OCI-LY1 (cell line): ENCODE measurements at regions not wholly inside any gene's neighbourhood (a gene's known extent, or its start where the extent isn't known, plus 50 kb on each side); places are given as distances from the start of the nearest gene placed in this dataset.

ENCODE experiments used
- H2AFZ ChIP-seq: fragments of 200-600 bp; sonication (generic), shearing (Covaris generic); 2 replicates; pipeline ENCODE4 v1.6.0; 2014; ENCODE audit warnings: antibody characterized with exemption, mild to moderate bottlenecking, low read length
- H3F3A ChIP-seq: fragments of 200-600 bp; sonication (generic), shearing (Covaris generic); 2 replicates; pipeline ENCODE4 v1.6.0; 2014; ENCODE audit warnings: mild to moderate bottlenecking, antibody characterized with exemption, low read length, moderate library complexity; ENCODE audit not compliant: insufficient read depth
- H3K27ac ChIP-seq: fragments of 200-600 bp; sonication (generic); 2 replicates; pipeline ENCODE4 v1.5.1; 2014; ENCODE audit warnings: low read length, mixed run types, mild to moderate bottlenecking, low read depth; ENCODE audit not compliant: poor library complexity, severe bottlenecking
- H3K27me3 ChIP-seq: fragments of 200-600 bp; sonication (generic); 2 replicates; pipeline ENCODE4 v1.6.0; 2014; ENCODE audit warnings: antibody characterized with exemption, mild to moderate bottlenecking, low read length, moderate library complexity; ENCODE audit not compliant: insufficient read depth
- H3K36me3 ChIP-seq: fragments of 200-600 bp; sonication (generic); 2 replicates; pipeline ENCODE4 v1.6.1; 2014; ENCODE audit warnings: mild to moderate bottlenecking, antibody characterized with exemption, low read length, moderate library complexity, mixed read lengths; ENCODE audit not compliant: insufficient read depth
- H3K4me1 ChIP-seq: fragments of 200-600 bp; sonication (generic); 2 replicates; pipeline ENCODE4 v1.5.1; 2014; ENCODE audit warnings: mild to moderate bottlenecking, low read length, moderate library complexity; ENCODE audit not compliant: insufficient read depth, severe bottlenecking
- H3K4me2 ChIP-seq: fragments of 200-600 bp; sonication (generic), shearing (Covaris generic); 2 replicates; pipeline ENCODE4 v1.6.1; 2014; ENCODE audit warnings: low read length
- H3K4me3 ChIP-seq: fragments of 200-600 bp; sonication (generic); 2 replicates; pipeline ENCODE4 v1.5.1; 2014; ENCODE audit warnings: low read length, low read depth, mild to moderate bottlenecking, mixed read lengths; ENCODE audit not compliant: poor library complexity, severe bottlenecking
- H3K79me2 ChIP-seq: fragments of 200-600 bp; shearing (Covaris generic); 2 replicates; pipeline ENCODE4 v1.6.1; 2016; ENCODE audit warnings: mixed run types, low read length, mixed read lengths; ENCODE audit not compliant: insufficient read depth
- H3K9ac ChIP-seq: fragments of 200-600 bp; sonication (generic), shearing (Covaris generic); 2 replicates; pipeline ENCODE4 v1.6.1; 2014; ENCODE audit warnings: mild to moderate bottlenecking, low read length, mixed read lengths
- H3K9me2 ChIP-seq: fragments of 200-600 bp; sonication (generic), shearing (Covaris generic); 2 replicates; pipeline ENCODE4 v1.6.1; 2014; ENCODE audit warnings: low read depth, mild to moderate bottlenecking, low read length, mixed read lengths
- H3K9me3 ChIP-seq: fragments of 200-600 bp; shearing (Covaris generic); 2 replicates; pipeline ENCODE4 v1.6.1; 2014; ENCODE audit warnings: low read length, mixed read lengths
- H4K20me1 ChIP-seq: fragments of 200-600 bp; sonication (generic), shearing (Covaris generic); 2 replicates; pipeline ENCODE4 v1.6.0; 2016; ENCODE audit warnings: mild to moderate bottlenecking, low read length; ENCODE audit not compliant: insufficient read depth
- EZH2 ChIP-seq: fragments of 200-600 bp; sonication (generic), shearing (Covaris generic); IDR thresholded peaks from 2 replicates; pipeline ENCODE4 v1.8.0; 2017; ENCODE audit warnings: borderline replicate concordance, mixed run types, mild to moderate bottlenecking, antibody characterized with exemption, low read length, moderate library complexity, mixed read lengths
- TF ChIP-seq, protein P1 (sequence below): fragments of 200-600 bp; sonication (generic), shearing (Covaris generic); IDR thresholded peaks from 2 replicates; pipeline ENCODE4 v1.5.1; 2017; ENCODE audit warnings: mild to moderate bottlenecking, antibody characterized with exemption, low read length, moderate library complexity, mixed read lengths

DNA sequence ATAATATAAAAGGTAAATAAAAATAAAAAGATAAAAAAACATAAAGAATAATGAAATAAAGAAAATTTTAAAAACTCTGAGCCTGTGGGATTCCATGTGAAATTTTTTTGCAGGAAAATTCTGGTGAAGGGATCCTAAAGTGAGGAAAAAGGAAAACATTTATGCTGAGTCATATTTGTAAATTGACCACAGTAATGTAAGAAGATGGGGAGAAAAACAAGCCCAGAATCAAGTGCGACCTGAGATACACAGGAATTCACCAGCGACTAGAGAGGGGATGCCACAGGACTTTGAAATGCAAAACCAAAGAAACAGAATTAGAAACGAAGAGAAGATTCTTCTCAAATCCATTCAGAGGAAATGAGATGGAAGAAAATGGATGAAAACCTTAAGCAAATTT, 133.8 kb upstream of the PFKP start:
- H3K27me3 ChIP-seq: no peaks in the 10 kb centered on the region; the same call in 1 of the 2 replicates
- H3K4me1 ChIP-seq: no peaks in the 10 kb centered on the region
- TF ChIP-seq, protein P1, sequence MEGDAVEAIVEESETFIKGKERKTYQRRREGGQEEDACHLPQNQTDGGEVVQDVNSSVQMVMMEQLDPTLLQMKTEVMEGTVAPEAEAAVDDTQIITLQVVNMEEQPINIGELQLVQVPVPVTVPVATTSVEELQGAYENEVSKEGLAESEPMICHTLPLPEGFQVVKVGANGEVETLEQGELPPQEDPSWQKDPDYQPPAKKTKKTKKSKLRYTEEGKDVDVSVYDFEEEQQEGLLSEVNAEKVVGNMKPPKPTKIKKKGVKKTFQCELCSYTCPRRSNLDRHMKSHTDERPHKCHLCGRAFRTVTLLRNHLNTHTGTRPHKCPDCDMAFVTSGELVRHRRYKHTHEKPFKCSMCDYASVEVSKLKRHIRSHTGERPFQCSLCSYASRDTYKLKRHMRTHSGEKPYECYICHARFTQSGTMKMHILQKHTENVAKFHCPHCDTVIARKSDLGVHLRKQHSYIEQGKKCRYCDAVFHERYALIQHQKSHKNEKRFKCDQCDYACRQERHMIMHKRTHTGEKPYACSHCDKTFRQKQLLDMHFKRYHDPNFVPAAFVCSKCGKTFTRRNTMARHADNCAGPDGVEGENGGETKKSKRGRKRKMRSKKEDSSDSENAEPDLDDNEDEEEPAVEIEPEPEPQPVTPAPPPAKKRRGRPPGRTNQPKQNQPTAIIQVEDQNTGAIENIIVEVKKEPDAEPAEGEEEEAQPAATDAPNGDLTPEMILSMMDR: no peak
- TF ChIP-seq EZH2: no peak
- H3K9me2 ChIP-seq: no peaks in the 10 kb centered on the region
- H3K27ac ChIP-seq: no peak overlapping the region
- H2AFZ ChIP-seq: no peak overlapping the region
- H4K20me1 ChIP-seq: no peaks in the 10 kb centered on the region
- H3K36me3 ChIP-seq: no peaks in the 10 kb centered on the region
- H3K4me2 ChIP-seq: no peak overlapping the region
- no peaks in the 10 kb centered on the region for H3K9me3 ChIP-seq
- H3K79me2 ChIP-seq: no peaks in the 10 kb centered on the region
- H3F3A ChIP-seq: no peaks in the 10 kb centered on the region
- no peak overlapping the region for H3K4me3 ChIP-seq
- no peak overlapping the region for H3K9ac ChIP-seq

DNA sequence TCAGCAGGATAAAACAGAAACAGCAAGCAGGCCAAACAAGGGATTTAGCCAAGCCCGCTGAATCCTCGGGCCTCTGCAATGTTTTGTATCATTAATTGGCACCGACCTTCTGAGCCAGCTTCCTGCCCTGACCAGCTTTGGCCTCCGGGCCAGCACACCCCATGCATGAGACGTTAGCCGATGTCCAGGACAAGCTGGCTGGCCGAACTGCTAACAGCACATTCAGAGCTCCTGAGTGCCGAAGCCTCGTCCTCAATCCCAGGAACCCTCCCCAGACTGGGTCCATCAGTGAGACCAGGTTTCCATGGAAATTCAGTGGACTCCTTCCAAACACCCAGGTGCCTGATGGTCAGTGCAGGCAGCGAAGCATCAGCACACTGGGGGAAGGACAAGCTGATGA, 134.3 kb upstream of the PFKP start:
- H4K20me1 ChIP-seq: no peaks in the 10 kb centered on the region
- no peak overlapping the region for H3K9ac ChIP-seq
- H3K4me2 ChIP-seq: no peak overlapping the region
- H3K27ac ChIP-seq: no peak overlapping the region
- no peak overlapping the region for H3K4me3 ChIP-seq
- H3F3A ChIP-seq: no peaks in the 10 kb centered on the region
- H3K9me2 ChIP-seq: no peaks in the 10 kb centered on the region
- H3K9me3 ChIP-seq: no peaks in the 10 kb centered on the region
- no peak overlapping the region for H2AFZ ChIP-seq
- no peaks in the 10 kb centered on the region for H3K4me1 ChIP-seq
- no peaks in the 10 kb centered on the region; the same call in 1 of the 2 replicates for H3K27me3 ChIP-seq
- no peaks in the 10 kb centered on the region for H3K36me3 ChIP-seq
- H3K79me2 ChIP-seq: no peaks in the 10 kb centered on the region
- TF ChIP-seq, protein P1: no peak
- TF ChIP-seq EZH2: no peak

DNA sequence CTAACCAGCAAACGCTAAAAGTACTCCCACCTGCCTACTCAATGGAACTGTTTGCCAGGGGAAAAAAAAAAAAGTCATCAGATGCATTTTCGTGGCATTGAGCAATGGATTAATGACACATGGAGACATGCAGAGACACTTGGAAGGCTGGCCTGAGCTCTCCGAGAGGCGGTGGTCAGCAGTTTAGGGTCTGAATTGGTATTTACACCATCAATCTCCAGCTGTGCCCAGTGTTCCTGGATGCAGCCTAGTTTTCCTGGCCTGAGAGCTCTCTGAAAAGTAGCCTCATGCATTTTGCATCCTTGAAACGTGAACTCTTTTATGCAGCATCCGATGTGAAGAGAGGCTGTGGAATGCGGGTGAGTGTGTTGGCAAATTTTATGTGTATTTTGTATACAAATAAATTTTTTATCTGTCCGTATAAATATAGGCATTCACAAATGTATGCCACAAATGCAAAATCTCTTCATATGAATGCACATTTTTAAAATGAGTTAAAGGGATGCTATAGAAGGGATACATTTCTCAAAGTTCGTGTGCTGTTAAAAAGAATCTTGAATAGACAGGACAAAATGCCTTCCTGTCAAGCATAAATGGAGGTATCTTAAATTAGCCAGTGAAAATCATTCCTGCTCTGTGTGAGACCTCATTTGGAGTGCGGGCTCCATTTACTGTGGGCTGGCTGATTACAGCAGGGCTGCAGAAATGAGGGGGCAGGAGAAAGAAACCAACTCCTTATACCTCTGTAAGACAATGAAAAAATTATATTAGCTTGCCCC, 137.7 kb upstream of the PFKP start:
- no peaks in the 10 kb centered on the region for H3K9me3 ChIP-seq
- H3K4me2 ChIP-seq: no peak overlapping the region
- H3K4me1 ChIP-seq: no peaks in the 10 kb centered on the region
- no peak overlapping the region for H3K4me3 ChIP-seq
- H3K9ac ChIP-seq: no peak overlapping the region
- H2AFZ ChIP-seq: no peak overlapping the region
- H3K9me2 ChIP-seq: no peaks in the 10 kb centered on the region
- H3K79me2 ChIP-seq: no peaks in the 10 kb centered on the region
- no peaks in the 10 kb centered on the region for H3K36me3 ChIP-seq
- H3K27ac ChIP-seq: no peak overlapping the region
- H4K20me1 ChIP-seq: no peaks in the 10 kb centered on the region
- TF ChIP-seq, protein P1: no peak
- TF ChIP-seq EZH2: no peak
- no peaks in the 10 kb centered on the region for H3F3A ChIP-seq
- no peaks in the 10 kb centered on the region; the same call in 1 of the 2 replicates for H3K27me3 ChIP-seq
